ENCODE measurements at regions not wholly inside any gene's neighbourhood (a gene's known extent, or its start where the extent isn't known, plus 50 kb on each side); places are given as distances from the start of the nearest gene placed in this dataset.

DNA sequence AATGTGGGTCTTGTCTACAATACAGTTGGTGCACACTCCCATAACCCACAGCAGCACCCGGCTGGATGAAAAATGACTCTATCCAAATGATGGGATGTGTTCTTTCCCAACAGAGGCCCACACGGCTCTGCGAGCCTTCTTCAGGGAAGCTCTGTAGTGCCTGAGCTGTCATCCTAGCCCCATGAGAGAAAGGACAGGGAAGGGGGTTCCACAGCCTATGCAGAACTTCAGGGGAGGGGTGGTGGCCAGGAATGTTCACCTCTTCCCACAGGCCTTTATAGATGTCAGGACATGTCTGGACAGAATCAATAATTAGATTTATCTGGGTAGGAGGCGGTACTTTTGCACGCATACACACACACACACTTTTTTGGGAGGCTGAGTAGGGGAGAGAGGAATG, 109.0 kb downstream of the JCAD start:
- Histone ChIP-seq H3K9me3 (no peaks in the 10 kb centered on the region), H3K4me1 (peaks cover 17% of the 10 kb centered on the region), H3K4me3 (no peak overlapping the region), H3K27me3 (no peaks in the 10 kb centered on the region), H3K36me3 (ENCODE audit: low read depth, missing control alignments) (no peaks in the 10 kb centered on the region), H3K27ac (peak overlapping the region in 1 of 2 donors; percentile 19)
- 68 to 69% methylated on average over 5 of the region's 5 CpGs for WGBS, 2 donors
- intact Hi-C loops (cut with DNase I; ENCODE audit: low total_unique reads), result no loop called here
- TF ChIP-seq, protein P1, sequence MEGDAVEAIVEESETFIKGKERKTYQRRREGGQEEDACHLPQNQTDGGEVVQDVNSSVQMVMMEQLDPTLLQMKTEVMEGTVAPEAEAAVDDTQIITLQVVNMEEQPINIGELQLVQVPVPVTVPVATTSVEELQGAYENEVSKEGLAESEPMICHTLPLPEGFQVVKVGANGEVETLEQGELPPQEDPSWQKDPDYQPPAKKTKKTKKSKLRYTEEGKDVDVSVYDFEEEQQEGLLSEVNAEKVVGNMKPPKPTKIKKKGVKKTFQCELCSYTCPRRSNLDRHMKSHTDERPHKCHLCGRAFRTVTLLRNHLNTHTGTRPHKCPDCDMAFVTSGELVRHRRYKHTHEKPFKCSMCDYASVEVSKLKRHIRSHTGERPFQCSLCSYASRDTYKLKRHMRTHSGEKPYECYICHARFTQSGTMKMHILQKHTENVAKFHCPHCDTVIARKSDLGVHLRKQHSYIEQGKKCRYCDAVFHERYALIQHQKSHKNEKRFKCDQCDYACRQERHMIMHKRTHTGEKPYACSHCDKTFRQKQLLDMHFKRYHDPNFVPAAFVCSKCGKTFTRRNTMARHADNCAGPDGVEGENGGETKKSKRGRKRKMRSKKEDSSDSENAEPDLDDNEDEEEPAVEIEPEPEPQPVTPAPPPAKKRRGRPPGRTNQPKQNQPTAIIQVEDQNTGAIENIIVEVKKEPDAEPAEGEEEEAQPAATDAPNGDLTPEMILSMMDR (IDR thresholded peaks at IDR 0.05), result no peak
- no peak for TF ChIP-seq POLR2A (IDR thresholded peaks at IDR 0.05)
- DNase-seq, result no peak

DNA sequence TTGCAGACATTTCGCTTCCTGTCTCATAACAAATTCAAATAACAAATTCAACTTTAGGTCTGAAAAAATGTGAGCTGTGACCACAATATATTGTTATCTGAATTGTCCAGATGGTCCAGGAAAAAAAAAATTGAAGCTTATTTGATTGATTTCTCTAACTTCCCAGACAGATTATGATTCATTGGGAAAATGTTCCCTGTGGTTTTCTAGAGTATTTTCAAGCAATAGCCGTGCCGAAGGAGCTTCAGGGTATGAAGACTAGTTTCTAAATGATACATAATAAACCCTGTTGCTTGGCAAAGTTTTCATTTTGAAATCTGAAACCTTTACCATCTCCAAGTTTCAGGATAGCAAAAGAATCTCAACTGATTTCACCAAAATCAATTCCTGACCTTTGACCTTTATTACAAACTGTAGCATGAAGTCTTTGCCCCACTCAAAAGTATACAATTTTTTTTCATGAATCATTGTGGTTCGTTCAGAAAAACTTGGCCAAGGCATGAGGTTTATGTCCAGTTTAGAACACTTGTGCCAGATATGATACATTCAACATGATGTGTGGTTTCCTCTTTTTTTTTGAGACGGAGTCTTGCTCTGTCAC, 109.9 kb downstream of the JCAD start:
- Histone ChIP-seq H3K4me1 (peaks cover 17% of the 10 kb centered on the region), H3K4me3 (no peak overlapping the region), H3K27me3 (no peaks in the 10 kb centered on the region), H3K36me3 (ENCODE audit: low read depth, missing control alignments) (no peaks in the 10 kb centered on the region), H3K27ac (peak overlapping the region; percentile 87 to 89), H3K9me3 (no peaks in the 10 kb centered on the region)
- 47 to 53% methylated on average over 5 of the region's 5 CpGs for WGBS, 2 donors
- no peak for DNase-seq
- intact Hi-C loops (cut with DNase I; ENCODE audit: low total_unique reads), result no loop called here
- TF ChIP-seq POLR2A (IDR thresholded peaks at IDR 0.05), result no peak
- TF ChIP-seq, protein P1 (IDR thresholded peaks at IDR 0.05), result no peak

DNA sequence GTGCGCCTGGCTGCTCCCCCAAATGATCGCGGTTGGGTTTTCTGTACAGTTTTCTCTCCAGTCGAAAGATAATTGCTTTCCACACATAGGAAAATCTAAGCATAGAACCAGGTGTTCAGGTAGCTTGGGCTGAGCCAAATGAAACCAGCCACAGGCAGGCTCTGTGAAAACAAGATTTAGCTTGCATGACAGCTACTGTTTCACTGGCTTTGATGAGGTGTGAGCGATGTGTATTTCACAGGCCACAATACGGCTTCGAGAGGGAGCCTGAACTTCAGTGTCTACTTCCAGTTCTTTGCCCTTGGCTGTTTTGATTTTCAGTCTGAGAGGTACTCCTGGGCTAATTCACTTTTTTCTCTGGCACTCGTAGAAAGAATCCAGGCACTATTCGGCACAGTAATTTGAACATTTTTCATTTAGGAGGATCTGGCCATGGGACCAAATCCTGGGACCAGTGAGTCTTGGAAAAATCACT, 110.5 kb downstream of the JCAD start:
- DNase-seq, result no peak
- intact Hi-C loops (cut with DNase I; ENCODE audit: low total_unique reads), result no loop called here
- H3K27ac ChIP-seq, result peak overlapping the region; percentile 87 to 89

DNA sequence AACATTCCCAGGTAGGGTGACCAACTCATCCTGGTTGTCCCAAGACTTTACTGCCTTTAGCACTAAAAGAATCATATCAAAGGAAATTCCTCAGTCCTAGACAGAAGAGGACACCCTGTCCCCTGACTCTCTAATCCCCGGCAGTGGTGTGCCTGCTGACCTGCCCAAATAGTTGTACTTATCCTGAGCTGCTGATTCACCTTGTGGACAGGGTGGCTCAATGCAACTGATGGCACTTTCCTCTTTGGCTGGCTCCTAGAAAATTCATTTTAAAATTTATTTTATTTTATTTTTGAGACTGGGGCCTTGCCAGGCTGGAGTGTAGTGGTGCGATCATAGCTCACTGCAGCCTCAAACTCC, 111.7 kb downstream of the JCAD start:
- intact Hi-C loops (cut with DNase I; ENCODE audit: low total_unique reads), result no loop called here
- no peak overlapping the region for H3K4me3 ChIP-seq
- peak overlapping the region; percentile 87 to 89 for H3K27ac ChIP-seq
- TF ChIP-seq, protein P1 (IDR thresholded peaks at IDR 0.05), result peak in 1 of 3 experiments; percentile 14
- TF ChIP-seq POLR2A (IDR thresholded peaks at IDR 0.05), result no peak
- DNase-seq, result no peak
- WGBS, 2 donors, result 49 to 72% methylated on average over 2 of the region's 2 CpGs
- H3K36me3 ChIP-seq (ENCODE audit: low read depth, missing control alignments), result no peaks in the 10 kb centered on the region
- H3K9me3 ChIP-seq, result no peaks in the 10 kb centered on the region
- H3K4me1 ChIP-seq, result peaks cover 17% of the 10 kb centered on the region
- H3K27me3 ChIP-seq, result no peaks in the 10 kb centered on the region

More for the DNA sequence above, 110.5 kb downstream of the JCAD start:
- no peaks in the 10 kb centered on the region for H3K27me3 ChIP-seq
- TF ChIP-seq, protein P1 (IDR thresholded peaks at IDR 0.05), result no peak
- TF ChIP-seq POLR2A (IDR thresholded peaks at IDR 0.05), result no peak
- WGBS, 2 donors, result 73 to 79% methylated on average over 9 of the region's 9 CpGs
- H3K4me3 ChIP-seq, result no peak overlapping the region
- no peaks in the 10 kb centered on the region for H3K36me3 ChIP-seq (ENCODE audit: low read depth, missing control alignments)
- H3K4me1 ChIP-seq, result peaks cover 17% of the 10 kb centered on the region
- no peaks in the 10 kb centered on the region for H3K9me3 ChIP-seq
